Body of pancreas (tissue), 4 donors: ENCODE measurements at regions not wholly inside any gene's neighbourhood (a gene's known extent, or its start where the extent isn't known, plus 50 kb on each side); places are given as distances from the start of the nearest gene placed in this dataset.

Source experiments
- ATAC-seq: fragments of 150-250 bp; one replicate; pipeline ENCODE4 v1.9.1; 2016
- DNase-seq, 4 donors: peaks; one replicate each; pipeline ENCODE4 v3.0.0-alpha.2; 2019
- H3K27ac ChIP-seq, 4 donors: fragments of 200-600 bp; sonication (generic); 1 replicate in 3 of 4; 2 replicates in 1 of 4; pipeline versions ENCODE4 v1.5.1 to v1.6.1; 2016 to 2019; ENCODE audit warnings: mild to moderate bottlenecking in 1 of 4, mixed read lengths in 1 of 4, moderate library complexity in 1 of 4
- H3K27me3 ChIP-seq, 2 donors: fragments of 200-600 bp; sonication (generic); one replicate each; pipeline ENCODE4 v1.6.0; 2016; ENCODE audit warnings: mild to moderate bottlenecking in 1 of 2
- H3K36me3 ChIP-seq, 2 donors: fragments of 200-600 bp; sonication (generic); replicated peaks in 1 of 2; 2 replicates each; pipeline ENCODE4 v1.5.1; 2016; ENCODE audit warnings: low read depth in 2 of 2; ENCODE audit not compliant: insufficient read depth in 1 of 2
- H3K4me1 ChIP-seq: fragments of 200-600 bp; sonication (generic); one replicate; pipeline ENCODE4 v1.6.0; 2016
- H3K4me3 ChIP-seq, 2 donors: fragments of 200-600 bp; sonication (generic); 1 replicate in 1 of 2; 2 replicates in 1 of 2; pipeline ENCODE4 v1.5.1; 2016 to 2019
- H3K9me3 ChIP-seq, 3 donors: fragments of 200-600 bp; sonication (generic); 1 replicate in 2 of 3; 2 replicates in 1 of 3; pipeline ENCODE4 v1.5.1; 2016
- POLR2A ChIP-seq, 3 donors: fragments of 450-650 bp; IDR thresholded peaks; one replicate each; pipeline ENCODE4 v1.6.1; 2016; ENCODE audit warnings: antibody characterized with exemption in 3 of 3, mild to moderate bottlenecking in 2 of 3
- whole genome bisulfite sequencing, 2 donors: methylation state at CpG; one replicate each; pipeline ENCODE4 v1.1.5; 2017; 5-methylcytosine and 5-hydroxymethylcytosine counted together
- intact Hi-C: fragments of 100-400 bp; cut with DNase I; formaldehyde crosslinking; loops from one replicate; pipeline ENCODE4 v1.15.1; 2023
- TF ChIP-seq, protein P1 (sequence below), 7 experiments: fragments of 450-650 bp in 4 of 7; fragments of 200-600 bp in 3 of 7; sonication (generic) in 3 of 7; IDR thresholded peaks; one replicate each; pipeline ENCODE4 v1.5.1; 2016 to 2019; ENCODE audit warnings: antibody characterized with exemption in 7 of 7

DNA sequence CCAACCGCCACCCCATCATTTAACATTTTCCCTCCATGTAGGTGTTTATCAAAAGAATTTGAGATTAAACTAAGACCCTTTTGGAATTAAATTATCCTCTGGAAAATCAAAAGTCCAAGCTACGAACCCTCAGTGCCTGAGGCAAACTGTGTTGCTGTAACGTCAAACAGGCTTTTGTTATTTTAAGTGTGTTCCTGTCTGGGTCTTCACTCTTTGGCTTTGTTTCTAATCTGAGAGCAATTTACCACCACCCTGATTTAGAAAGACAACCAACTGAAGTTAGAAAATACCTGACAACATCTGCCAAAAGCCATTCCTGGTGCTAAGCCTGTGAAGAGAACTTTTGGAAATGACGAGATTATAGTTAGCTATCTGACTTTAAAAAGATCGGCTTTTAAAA, 199.9 kb downstream of the DIRAS2 start:
- H3K27ac ChIP-seq = no peak overlapping the region
- ATAC-seq (no peak), DNase-seq (no peak)
- WGBS, 2 donors = 56 to 64% methylated on average over 5 of the region's 5 CpGs
- no peak for TF ChIP-seq POLR2A (IDR thresholded peaks at IDR 0.05)
- TF ChIP-seq, protein P1, sequence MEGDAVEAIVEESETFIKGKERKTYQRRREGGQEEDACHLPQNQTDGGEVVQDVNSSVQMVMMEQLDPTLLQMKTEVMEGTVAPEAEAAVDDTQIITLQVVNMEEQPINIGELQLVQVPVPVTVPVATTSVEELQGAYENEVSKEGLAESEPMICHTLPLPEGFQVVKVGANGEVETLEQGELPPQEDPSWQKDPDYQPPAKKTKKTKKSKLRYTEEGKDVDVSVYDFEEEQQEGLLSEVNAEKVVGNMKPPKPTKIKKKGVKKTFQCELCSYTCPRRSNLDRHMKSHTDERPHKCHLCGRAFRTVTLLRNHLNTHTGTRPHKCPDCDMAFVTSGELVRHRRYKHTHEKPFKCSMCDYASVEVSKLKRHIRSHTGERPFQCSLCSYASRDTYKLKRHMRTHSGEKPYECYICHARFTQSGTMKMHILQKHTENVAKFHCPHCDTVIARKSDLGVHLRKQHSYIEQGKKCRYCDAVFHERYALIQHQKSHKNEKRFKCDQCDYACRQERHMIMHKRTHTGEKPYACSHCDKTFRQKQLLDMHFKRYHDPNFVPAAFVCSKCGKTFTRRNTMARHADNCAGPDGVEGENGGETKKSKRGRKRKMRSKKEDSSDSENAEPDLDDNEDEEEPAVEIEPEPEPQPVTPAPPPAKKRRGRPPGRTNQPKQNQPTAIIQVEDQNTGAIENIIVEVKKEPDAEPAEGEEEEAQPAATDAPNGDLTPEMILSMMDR (IDR thresholded peaks at IDR 0.05) = no peak
- H3K4me1 ChIP-seq = peaks cover 4% of the 10 kb centered on the region
- no peaks in the 10 kb centered on the region for H3K27me3 ChIP-seq
- H3K4me3 ChIP-seq = no peak overlapping the region
- H3K36me3 ChIP-seq = no peaks in the 10 kb centered on the region
- intact Hi-C loops = no loop called here
- H3K9me3 ChIP-seq = peaks cover 0 to 5% (median 4%) of the 10 kb centered on the region in 3 donors

DNA sequence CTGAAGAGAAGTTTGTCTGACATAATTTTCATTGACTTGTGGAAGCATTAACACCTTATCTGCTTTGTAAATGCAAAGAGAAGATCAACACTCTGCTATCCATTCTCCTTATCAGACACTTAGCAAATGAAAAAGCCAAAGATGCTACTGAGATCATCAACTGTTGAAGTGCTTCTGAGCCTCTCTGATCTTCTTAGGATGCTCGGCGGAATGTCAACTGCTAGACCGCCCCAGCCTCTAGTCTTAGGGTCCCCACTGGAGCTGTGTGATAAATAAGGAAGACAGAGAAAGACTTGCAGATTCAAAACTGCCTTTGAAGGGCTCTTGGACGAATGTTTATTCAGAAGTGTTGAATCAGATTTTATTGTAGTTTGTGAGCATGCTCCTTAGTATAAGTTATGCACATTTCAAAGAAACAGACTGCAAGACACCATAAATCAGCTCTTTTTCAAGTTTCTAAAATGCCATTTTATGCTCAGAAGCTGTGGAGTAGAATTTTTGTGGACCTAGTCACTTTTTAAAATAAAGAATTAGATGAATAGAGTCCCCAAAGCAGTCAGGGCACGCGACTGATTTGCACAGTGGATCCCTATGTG, 197.9 kb downstream of the DIRAS2 start:
- Histone ChIP-seq H3K4me1 (peaks cover 4% of the 10 kb centered on the region), H3K9me3 (peaks cover 0 to 5% (median 0%) of the 10 kb centered on the region in 3 donors), H3K4me3 (no peak overlapping the region), H3K27me3 (no peaks in the 10 kb centered on the region), H3K27ac (no peak overlapping the region), H3K36me3 (no peaks in the 10 kb centered on the region)
- ATAC-seq (no peak), DNase-seq (no peak)
- 60 to 72% methylated on average over 6 of the region's 6 CpGs for WGBS, 2 donors
- intact Hi-C loops = no loop called here
- TF ChIP-seq, protein P1 (IDR thresholded peaks at IDR 0.05) = no peak
- TF ChIP-seq POLR2A (IDR thresholded peaks at IDR 0.05) = no peak

DNA sequence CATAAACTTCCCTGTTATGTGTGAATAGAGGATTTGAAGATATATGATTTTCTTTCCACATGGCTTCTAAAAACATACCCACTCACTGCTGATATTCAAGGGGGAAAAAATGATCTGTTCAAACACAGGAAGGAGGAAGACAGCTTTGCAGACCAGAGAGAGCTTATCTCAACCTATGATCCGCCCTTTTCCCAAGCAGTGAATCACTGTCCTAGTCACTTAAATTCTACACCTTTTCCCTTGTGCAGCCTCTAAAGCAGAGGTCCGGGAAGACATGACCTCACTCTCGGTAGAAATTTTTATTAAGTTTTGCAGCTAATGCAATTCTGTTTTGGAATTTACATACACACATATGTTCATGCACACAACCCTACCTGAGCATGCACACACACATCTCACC, 197.2 kb downstream of the DIRAS2 start:
- Histone ChIP-seq H3K27me3 (no peaks in the 10 kb centered on the region), H3K4me1 (peaks cover 4% of the 10 kb centered on the region), H3K36me3 (no peaks in the 10 kb centered on the region), H3K4me3 (no peak overlapping the region), H3K9me3 (peaks cover 0 to 5% (median 0%) of the 10 kb centered on the region in 3 donors), H3K27ac (no peak overlapping the region)
- no peak for TF ChIP-seq POLR2A (IDR thresholded peaks at IDR 0.05)
- TF ChIP-seq, protein P1 (IDR thresholded peaks at IDR 0.05) = no peak
- intact Hi-C loops = no loop called here
- 62 to 68% methylated on average over 3 of the region's 3 CpGs for WGBS, 2 donors
- DNase-seq (no peak), ATAC-seq (no peak)

DNA sequence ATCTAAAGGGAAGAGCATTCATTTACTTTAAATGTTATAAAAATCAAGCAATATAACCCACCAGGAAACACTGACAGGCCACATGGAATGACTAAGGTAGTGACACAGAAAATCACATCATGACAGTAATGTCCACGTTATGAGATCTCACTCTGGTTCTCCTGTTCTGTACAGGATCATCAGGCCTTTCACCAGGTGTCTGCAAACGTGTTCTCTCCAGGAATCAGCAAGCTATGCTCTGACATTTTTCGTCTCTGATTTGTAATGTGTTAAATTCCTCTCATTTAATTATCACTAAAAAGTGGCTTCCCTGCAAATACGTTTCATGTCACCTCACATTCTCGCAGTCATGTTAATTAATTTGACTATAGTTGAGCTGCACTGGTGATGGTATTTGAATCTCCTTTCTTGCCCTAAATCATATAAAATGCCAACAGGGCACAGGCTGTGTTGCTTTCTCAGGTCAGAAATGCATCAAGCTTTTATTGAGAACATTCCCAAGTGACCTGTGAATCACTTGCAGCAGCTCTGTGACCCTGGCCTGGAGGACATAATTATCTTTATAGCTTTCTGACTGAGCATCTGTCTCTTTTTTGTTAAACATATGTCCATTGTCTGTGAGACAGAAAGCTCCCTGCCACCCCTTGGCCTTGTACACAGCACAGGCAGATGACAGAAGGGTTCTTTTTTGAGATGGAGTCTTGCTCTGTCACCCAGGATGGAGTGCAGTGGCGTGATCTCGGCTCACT, 196.2 kb downstream of the DIRAS2 start:
- ATAC-seq (no peak), DNase-seq (no peak)
- Histone ChIP-seq H3K4me1 (peaks cover 4% of the 10 kb centered on the region), H3K27ac (no peak overlapping the region), H3K36me3 (no peaks in the 10 kb centered on the region), H3K27me3 (no peaks in the 10 kb centered on the region), H3K4me3 (no peak overlapping the region), H3K9me3 (peaks cover 0 to 1% (median 0%) of the 10 kb centered on the region in 3 donors)
- 67 to 72% methylated on average over 7 of the region's 7 CpGs for WGBS, 2 donors
- TF ChIP-seq, protein P1 (IDR thresholded peaks at IDR 0.05) = no peak
- no peak for TF ChIP-seq POLR2A (IDR thresholded peaks at IDR 0.05)
- intact Hi-C loops = no loop called here
